NCI-H748 treated with DMSO at 0.1 percent for 48 hours (cell line): ENCODE measurements at regions not wholly inside any gene's neighbourhood (a gene's known extent, or its start where the extent isn't known, plus 50 kb on each side); places are given as distances from the start of the nearest gene placed in this dataset.

Experiments
- DNase-seq: peaks from one replicate; lab custom pipeline; 2025; lab: John Stamatoyannopoulos, UW

DNA sequence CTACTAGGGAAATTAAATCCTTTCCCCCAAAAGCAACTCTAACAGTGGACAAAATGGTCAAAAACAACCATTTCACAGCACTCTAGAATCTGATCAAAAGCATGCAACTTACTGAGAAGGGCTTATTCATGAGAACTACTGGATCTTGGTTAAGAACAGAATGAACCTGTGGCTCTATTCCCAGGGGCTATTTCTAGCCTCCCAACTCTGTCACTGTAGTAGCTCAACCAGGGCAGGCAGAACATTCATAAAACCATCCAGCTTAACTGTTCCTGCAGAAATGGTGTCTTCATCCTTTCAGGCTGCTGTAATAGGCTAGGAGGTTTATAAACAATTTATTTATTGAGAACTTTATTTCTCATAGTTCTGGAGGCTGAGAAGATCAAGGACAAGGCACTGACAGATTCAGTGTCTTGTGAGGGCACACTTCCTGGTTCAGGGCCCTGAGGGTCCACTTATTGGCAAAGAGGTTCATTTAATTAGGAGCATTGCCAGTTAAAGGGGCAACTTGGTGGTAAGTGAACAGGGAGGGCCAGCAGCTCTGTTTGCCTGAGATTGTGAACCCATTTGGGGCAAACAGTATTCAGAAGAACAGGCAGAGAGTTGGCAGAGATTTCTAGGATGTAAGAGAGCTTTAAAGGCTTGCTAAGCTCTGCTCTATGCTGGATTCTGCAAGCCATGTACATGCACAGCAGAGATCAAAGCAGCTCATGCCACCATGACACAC is 238.5 kb upstream of the FBXL7 start:
- DNase-seq = no peak

DNA sequence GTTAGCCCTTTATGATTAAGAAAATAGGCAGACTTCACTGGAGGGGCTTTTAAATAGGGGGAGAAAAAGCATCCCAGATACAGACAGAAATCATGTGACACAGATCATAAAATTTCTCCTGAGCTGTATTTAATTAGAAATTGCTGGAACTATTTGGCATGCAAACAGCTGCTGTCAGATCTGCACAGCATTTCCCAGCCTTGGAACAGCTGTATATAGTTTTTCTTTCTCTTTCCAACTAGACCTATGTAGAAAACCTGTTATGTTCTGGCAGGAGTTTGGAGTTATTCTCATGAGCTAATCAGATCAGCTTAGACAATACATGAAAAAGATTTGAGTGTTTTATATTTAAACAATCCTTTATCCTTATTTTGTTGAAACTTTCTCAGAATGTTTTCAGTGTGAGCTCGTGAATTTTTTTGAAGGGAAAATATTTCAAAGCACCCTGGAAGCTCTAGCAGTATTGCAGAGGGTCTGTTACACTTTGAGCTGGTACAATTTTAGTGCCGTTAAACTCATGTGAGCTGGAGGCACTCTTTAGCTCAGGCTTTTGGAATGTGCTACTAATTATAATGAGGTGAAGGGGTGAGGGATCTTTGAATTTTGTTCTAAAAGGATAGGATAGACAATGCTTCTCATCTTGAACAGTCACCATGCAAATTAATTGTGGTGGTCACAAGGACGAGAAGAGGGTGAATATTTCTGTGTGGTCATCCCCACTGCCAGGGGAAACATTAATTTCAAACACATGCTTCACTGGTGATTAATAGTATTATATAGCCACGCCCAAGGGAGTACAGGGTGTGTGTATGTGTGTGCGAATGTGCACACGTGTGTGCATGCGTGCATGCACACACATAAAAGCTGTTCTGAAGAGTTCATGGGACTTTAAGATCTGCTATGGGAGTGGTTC is 239.4 kb upstream of the FBXL7 start:
- no peak for DNase-seq

DNA sequence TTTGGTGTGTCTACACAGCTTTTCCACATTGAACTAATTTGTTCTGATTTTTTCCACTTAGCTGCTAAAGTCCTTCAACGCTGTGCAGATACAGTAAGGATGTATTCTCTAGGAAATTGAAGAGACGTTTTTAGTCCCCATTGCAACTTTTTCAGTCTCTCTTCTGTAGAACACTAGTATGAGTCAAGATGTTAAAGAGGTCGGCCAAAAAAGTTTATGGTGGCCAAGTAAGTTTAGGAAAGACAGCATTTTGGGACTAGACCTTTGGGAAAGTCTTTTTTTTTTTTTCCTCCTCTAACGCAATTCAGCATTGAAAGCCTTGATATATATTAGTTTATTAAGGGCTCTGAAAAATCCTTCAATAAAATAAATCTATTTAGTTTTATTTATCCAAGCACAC is 243.5 kb upstream of the FBXL7 start:
- DNase-seq = no peak

DNA sequence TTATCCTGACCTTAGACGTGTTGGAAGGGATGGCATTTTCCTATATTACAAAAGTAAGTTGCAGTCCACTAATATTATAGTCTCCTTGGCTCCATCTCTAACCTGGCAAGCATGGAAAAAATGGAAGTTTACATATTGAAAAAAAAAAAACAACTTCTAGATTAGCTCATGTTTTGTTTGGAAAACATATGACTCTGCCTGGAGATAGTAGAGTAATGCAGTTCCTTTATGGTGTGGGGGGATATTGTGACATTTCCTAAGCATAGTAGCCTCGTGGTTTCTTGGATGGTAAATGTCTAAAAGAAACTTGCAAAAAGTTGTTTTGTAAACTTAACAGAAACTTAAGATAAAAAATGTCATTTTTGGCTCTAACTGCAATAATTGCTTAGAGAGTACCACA is 244.4 kb upstream of the FBXL7 start:
- no peak for DNase-seq

DNA sequence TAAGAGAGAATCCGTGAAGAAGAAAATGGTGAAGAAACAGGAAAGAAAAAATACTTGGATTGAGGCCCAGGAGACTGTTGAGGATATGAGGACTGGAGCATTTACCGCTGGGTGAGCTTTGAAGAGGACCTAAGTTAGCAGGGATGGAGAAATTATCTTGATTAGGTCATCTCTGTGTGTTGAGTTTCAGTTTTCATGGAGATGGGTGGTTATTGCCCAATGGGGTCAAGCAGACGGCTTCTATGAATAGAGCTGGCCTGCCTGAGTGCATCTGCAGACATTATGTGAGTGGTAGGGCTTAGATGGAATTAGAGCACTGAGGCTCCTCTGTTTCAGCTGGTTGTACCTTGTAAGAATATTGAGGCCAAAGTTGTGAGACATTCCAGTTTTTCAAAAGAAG is 245.4 kb upstream of the FBXL7 start:
- no peak for DNase-seq

DNA sequence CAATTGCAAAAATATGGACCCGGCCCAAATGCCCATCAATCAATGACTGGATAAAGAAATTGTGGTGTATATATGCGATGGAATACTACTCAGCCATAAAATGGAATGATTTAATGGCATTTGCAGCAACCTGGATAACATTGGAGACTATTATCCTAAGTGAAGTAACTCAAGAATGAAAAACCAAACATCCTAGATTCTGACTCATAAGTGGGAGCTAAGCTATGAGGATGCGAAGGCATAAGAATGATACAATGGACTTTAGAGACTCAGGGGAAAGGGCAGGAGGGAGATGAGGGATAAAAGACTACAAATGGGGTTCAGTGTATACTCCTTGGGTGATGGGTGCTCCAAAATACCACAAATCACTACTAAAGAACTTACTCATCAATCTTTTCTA is 247.6 kb upstream of the FBXL7 start:
- no peak for DNase-seq

DNA sequence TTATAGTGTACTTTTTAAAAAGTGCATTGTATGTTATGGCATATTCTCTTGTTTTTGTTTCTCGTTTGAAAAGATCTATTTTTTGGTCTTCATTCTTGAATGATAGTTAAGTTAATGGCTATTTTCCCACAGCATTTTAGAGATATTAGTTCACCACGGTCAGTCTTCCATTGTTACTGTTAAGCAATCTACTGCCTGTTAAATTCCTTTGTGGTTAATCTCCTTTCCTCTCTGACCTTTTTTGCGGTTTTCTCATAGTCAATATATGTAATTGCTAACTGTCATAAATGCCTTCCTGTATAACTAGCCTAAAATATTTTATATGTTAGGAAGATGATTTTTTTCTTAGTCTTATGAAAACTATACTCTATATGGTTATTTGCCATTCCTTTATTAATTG is 250.8 kb upstream of the FBXL7 start:
- DNase-seq = no peak

DNA sequence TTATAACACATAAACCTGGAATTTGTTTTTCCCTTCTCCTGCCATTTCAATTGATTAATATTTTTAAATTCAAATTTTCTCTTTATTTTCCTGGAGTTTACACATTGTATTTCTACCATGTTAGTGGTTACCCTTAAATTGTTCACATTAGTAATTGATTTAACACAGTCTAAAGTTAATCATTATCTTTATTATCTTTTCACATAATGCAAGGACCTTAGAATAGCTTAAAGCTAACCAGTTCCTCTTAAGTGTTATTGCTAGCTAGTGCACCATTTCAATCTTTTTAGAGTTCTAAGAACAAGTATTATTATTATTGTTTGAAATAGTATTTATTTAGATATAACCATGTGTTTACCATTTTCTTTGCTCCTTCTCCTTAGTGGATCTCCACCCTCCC is 251.2 kb upstream of the FBXL7 start:
- DNase-seq = no peak

DNA sequence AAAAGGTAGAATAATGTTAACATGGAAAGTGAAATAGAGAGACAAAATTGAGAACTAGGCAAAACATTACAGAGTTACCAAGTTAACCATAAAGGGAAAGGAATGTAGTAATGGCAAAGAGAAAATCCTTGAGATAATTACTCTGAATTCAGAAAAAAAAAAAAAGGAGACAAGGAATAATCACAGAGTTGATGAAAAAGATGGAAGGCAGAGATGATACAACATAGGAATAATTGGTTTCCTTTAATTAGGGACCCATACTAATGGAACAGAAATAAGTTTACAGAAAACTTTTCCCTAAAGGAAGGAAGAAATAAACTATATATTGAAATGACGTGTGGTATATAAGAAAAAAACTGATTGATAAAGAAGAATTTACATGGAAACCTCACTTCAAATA is 254.1 kb upstream of the FBXL7 start:
- no peak for DNase-seq

DNA sequence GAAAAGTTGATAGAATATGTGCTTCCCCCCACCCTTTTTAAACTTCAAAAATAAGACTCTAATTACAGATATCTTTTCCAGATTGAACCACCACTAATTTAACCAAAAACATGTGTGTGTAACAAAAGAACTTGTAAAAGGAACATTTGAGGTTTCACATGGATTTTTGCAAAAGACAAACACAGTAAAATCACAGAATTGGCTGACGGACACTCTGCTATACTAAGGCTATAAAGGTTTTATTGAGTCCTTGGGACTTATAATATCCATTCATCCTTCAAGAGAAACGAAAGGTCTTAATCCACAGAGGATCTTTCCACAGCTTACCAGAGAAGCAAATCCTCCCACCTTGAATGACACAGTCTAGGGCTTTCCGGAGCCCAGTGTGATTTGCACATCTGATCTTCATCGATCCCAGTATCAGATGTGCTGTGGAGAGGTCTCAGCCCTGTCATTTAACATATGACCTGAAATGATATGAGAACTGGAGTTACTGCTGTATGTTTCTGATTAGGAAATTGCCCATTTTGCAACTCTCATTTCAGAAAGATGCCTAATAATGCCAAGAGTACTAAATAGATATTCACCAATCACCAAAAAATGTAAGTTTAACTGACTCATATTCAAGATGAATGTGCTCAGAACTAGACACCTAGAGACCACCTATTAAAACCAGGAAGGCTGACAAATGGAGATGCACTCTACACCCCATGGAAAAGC is 256.5 kb upstream of the FBXL7 start:
- no peak for DNase-seq

DNA sequence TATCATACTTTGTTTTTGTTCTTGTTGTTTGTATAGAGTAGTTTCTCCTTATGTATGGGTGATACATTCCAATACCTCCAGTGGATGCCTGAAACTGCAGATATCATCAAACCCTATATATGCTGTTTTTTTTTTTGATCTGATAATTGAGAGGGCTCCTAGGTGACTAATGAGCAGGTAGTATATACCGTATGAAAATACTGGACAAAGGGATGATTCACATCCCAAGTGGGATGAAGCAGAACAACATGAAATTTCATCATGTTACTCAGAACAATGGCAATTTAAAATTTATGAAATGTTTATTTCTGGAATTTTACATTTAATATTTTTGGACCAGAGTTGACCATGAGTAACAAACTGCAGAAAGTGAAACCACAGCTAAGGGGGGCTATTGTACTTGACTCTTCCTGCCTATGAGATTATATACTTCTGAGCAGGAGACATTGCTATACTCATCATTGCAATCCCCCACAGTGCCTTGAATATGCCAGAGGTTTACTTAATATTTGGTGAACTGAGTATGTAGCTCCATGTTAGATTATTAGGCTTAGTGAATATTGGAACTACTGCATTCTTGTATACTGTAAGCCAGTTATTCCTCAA is 258.7 kb upstream of the FBXL7 start:
- DNase-seq = no peak

DNA sequence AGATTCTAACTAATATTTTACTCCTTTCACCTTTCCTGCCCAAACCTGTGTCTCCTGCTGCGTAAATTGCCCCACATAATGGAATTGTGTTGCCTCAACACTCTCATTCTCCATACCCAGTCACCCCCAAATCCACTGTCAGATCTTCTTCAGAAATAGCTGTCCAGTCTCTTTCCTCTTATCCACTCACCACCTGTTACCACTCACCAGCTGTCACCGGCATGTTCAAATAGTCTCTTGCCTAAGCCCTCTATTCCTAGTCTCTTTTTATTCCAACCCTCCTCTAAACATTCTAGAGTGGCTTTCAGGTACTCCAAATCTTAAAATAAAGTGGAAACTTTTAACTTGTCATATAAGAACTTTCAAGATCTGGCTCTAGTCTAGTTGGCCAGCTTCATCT is 262.0 kb upstream of the FBXL7 start:
- DNase-seq = no peak

DNA sequence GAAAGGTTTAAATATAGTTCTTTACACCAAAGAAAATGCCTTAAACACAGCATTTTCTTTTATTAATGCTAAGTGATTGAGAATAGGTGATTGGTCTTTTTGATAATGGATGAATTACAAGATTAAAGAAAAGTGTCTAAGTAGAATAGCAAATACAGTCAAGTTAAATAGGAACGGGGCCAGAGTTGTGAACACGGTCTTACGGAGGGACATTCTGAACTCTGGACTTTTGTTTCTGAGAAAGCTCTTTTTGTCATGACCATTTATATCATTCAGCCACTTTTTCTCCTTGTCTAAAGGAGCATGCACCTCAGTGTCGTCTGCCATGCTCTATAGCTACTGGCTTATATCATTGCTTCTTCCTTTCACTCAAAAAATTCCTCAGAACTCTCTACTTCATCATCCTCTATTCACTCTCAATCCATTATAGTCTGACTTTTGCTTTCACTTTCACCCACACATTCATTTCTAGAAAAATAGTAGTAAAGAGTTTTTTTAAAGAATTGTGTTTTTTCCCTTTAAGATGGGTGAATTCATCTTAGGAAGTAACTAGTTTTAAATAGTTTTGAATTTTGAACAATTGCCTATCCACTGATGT is 263.0 kb upstream of the FBXL7 start:
- no peak for DNase-seq

DNA sequence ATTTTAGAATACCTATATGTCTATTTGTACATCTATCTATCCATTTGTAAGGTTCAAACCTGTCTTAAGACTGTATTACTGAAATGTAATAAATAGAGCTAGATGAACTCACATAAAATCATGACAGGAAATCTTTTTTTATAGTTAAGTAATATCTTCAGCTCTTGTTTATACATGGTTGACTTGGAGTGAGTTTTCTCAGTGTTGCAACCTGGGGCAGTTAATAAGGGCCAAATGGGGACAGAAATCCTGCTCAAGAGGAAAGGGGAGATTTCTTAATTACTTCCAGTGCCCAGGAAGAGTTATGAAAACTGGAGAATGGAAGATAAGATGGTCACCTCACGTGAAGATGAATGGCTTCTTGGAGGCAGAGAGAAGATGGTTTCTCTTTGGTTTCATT is 265.1 kb upstream of the FBXL7 start:
- no peak for DNase-seq

DNA sequence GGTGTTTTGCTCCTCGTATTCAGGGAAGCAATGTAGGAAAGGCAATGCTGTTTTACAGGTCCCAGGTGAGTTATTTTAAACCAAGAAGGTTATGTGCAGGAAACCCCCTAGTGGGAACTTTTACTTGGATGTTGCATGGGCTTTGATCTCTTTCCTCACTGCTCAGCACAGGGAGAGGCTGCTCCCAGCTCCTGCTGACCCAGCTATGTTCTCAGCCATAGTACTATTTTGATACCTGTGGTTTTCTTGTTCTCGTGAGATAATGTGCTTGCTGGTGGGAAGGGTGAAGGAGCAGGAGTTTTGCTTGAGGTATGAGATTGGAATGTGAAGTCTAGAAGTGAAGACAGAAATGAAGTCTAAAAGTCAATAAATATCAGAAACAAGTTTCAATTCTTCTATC is 265.6 kb upstream of the FBXL7 start:
- DNase-seq = no peak

DNA sequence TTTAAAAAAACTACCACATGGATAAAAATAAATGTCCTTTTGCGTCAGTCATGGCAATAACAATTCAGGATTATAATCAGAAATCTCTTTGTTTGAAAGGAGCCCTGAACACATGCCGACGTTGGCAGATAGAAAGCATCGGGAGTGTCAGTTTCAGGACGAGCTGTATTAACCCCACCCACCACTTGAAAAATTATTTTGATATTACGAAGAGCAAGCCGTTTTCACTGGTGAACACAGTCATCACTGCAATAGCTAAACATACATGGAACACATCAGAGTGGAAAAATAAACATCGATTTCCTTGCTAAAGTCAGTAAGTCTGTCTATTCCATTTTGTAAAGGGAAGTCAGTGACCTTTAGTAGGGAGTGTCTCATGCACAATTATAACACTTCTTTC is 266.4 kb upstream of the FBXL7 start:
- DNase-seq = no peak

DNA sequence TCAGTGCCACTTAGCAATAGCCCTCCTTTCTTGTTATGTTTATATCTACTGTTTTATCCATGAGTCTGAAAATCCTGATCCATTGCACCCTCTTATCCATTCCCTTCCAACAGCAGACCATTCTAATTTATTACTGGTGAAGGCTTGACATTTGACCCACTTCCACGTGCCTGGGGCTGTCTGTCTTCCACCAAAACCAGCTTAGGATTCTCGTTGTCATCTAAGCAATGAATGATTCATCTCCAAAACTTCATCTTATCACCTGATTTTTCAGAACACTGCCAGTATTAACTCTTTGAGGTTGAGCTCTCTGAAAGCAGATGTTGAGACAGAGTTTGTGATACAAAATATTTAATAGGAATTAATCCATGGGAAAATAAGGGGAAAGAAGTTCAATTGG is 277.8 kb upstream of the FBXL7 start:
- no peak for DNase-seq

DNA sequence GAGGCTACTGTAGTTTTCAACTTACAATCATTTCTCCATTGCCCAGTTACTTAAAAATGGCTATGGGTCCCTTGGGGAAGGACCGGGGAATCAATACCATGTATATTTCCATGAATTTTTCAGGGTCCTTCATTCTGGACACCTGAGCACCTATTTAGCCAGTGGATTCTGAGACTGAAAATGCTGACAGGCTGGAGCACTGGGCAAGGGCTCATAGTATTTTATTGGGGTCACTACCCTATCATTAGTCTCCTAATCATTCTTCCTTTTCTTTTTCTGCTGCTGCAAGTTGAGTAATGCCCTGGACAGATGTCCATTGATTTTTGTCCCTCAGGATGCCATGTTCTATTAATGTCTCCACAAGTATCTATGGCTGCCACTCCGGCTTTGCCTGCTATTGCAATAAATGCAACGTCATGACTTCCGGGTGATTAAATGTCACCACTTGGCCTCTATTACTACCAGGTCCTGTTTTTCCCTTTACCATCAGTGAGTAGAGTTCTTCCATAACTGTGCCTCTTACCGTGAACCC is 279.3 kb upstream of the FBXL7 start:
- DNase-seq = no peak

DNA sequence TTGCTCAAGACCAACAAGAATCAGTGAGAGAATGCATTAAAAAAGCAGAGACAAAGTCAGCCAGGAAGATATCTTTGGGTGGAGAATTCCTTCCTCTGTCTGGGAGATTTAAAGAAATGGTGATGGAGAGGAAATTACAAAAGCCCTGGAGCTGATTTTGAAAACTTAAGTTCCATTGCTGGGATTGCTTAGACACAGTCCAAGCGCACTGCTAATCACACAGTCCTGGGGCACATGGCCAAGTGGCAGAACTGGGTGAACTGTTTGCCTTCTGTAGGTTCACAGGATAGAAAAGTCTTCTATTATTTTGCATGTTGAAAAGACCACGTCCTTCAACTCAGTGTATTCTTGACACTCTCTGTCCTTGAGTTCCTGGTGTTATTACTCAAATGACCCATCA is 284.9 kb upstream of the FBXL7 start:
- no peak for DNase-seq

DNA sequence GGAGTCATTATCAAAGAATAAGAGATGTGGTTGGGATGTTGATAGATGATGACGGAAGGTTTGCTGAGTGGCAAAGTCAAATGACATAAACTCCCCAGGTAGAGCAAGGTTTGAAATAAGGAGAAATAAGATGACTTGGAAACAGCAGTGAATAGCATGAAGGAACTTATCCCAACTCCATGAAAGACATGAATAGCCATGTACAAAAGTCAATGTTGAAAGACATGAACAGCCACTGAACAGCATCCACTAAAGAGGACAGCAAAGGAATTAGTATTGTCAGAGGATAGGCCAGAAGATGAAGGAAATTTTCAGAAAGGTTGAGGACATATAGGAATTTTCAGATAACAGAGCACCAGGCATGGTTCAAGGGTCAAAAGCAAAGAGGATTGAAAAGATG is 286.0 kb upstream of the FBXL7 start:
- no peak for DNase-seq

DNA sequence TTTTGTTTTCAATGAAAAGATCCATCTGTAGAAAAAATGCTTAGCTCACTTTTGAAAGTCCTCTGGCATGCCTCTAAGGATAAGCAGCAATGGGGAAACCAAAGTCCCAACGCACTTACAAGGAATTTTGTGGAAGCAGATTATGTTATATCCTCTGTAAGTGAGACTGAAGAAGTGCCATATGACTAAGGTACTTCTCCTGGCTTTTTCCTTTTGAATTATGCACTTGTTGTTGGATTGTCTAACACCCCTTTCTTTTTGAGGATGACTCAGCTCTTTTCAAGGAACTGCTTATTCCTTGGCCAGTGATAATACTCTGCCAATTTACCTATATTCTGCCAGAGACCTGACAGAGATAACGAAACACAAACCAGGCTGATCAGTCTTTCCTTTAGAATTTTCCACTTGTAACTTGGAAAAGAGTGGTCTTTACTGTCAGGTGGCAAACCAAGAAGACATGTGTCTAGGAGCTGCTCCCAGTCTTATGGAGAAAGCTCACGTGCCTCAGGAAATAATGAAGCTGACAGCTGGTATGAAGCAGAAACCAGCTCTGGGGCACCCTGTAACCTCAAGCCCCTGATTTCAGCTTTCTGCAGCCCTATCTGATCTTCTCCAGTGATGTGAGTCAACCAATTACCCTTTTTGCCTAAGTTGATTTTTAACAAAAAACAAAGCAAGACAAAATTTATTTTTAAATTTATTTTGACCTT is 290.8 kb upstream of the FBXL7 start:
- DNase-seq = no peak
